Ovary (tissue), 7 donors: ENCODE measurements at regions not wholly inside any gene's neighbourhood (a gene's known extent, or its start where the extent isn't known, plus 50 kb on each side); places are given as distances from the start of the nearest gene placed in this dataset.

Source experiments
- DNase-seq, 5 donors: peaks; one replicate each; pipeline ENCODE4 v3.0.0-alpha.2; 2019 to 2020
- H3K27ac ChIP-seq, 2 donors: fragments of 200-600 bp; one replicate each; pipeline versions ENCODE4 v1.5.1 to v1.8.0; 2019 to 2022
- H3K27me3 ChIP-seq: fragments of 200-600 bp; one replicate; pipeline ENCODE4 v1.8.0; 2022
- H3K36me3 ChIP-seq: fragments of 200-600 bp; sonication (generic); one replicate; pipeline ENCODE4 v1.5.1; 2019
- H3K4me1 ChIP-seq: one replicate; pipeline ENCODE4 v1.8.1; 2013; ENCODE audit warnings: mild to moderate bottlenecking, moderate library complexity; ENCODE audit not compliant: insufficient read depth
- H3K4me3 ChIP-seq: fragments of 200-600 bp; sonication (generic); one replicate; pipeline ENCODE4 v1.5.1; 2017
- H3K9me3 ChIP-seq, 2 donors: fragments of 200-600 bp in 1 of 2; sonication (generic) in 1 of 2; one replicate each; pipeline versions ENCODE4 v1.5.1 to v1.8.1; 2013 to 2019; ENCODE audit warnings: mild to moderate bottlenecking in 1 of 2, moderate library complexity in 1 of 2
- EP300 ChIP-seq: sonication (generic); formaldehyde crosslinking; IDR thresholded peaks from one replicate; pipeline ENCODE4 v1.6.1; 2017; ENCODE audit warnings: antibody characterized with exemption
- POLR2A ChIP-seq: fragments of 450-650 bp; IDR thresholded peaks from one replicate; pipeline ENCODE4 v1.6.1; 2017; ENCODE audit warnings: antibody characterized with exemption, mild to moderate bottlenecking, moderate library complexity
- WGBS, 3 donors: extraction: QIAGEN DNeasy Blood & Tissue Kit in 1 of 3; methylation state at CpG; one replicate each; pipeline versions ENCODE4 v1.1.5 to v1.1.7; 2013 to 2017; 5-methylcytosine and 5-hydroxymethylcytosine counted together
- intact Hi-C, 4 donors: fragments of 100-400 bp; cut with DNase I; formaldehyde crosslinking; loops; one replicate each; pipeline versions ENCODE4 v1.11.0 to v1.15.1; 2022 to 2023
- TF ChIP-seq, protein P1 (sequence below), 3 donors: fragments of 450-650 bp in 2 of 3; fragments of 200-600 bp in 1 of 3; IDR thresholded peaks; one replicate each; pipeline versions ENCODE4 v1.5.1 to v1.8.0; 2016 to 2022; ENCODE audit warnings: antibody characterized with exemption in 3 of 3, mild to moderate bottlenecking in 1 of 3
- donor health status: DM: no; HTN: no; CAD: no; lungs with moderate emphysema.
- donor health status: DM: no; HTN: no; CAD: no.
- donor health status: Bipolar disorder and iron deficiency.
- donor health status: DM: no; HTN: no; CAD: no.
- donor health status: DM: yes; HTN: yes; CAD: no.

DNA sequence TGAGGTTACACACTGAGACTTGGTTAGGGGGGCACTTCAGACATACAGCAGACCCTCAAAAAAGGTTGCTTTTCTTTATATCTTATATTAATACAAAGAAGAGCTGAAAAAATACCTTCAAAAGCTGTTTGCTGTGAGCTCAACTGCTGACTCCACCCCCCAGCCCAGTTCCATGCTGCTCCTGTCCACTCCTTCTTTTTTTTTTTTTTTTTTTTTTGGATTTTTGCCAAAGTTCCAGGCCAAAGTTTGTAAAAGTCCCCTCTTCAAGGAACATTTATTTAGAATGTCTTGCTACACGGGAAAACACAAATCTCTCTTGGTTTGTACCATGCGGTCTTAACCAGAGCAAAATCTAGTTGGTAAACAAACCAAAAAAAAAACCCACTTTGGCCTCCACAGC is 85.3 kb upstream of the AKAP12 start:
- no peaks in the 10 kb centered on the region for H3K9me3 ChIP-seq
- H3K36me3 ChIP-seq: no peaks in the 10 kb centered on the region
- WGBS, 3 donors: 40 to 45% (median 43%) methylated on average over 2 of the region's 2 CpGs
- peak in 4 of 5 donors; percentile 51 to 66 (median 61) for DNase-seq
- no peak overlapping the region for H3K27ac ChIP-seq
- peaks cover 5% of the 10 kb centered on the region for H3K4me1 ChIP-seq
- TF ChIP-seq, protein P1, sequence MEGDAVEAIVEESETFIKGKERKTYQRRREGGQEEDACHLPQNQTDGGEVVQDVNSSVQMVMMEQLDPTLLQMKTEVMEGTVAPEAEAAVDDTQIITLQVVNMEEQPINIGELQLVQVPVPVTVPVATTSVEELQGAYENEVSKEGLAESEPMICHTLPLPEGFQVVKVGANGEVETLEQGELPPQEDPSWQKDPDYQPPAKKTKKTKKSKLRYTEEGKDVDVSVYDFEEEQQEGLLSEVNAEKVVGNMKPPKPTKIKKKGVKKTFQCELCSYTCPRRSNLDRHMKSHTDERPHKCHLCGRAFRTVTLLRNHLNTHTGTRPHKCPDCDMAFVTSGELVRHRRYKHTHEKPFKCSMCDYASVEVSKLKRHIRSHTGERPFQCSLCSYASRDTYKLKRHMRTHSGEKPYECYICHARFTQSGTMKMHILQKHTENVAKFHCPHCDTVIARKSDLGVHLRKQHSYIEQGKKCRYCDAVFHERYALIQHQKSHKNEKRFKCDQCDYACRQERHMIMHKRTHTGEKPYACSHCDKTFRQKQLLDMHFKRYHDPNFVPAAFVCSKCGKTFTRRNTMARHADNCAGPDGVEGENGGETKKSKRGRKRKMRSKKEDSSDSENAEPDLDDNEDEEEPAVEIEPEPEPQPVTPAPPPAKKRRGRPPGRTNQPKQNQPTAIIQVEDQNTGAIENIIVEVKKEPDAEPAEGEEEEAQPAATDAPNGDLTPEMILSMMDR (IDR thresholded peaks at IDR 0.05): no peak
- TF ChIP-seq POLR2A (no peak), EP300 (no peak)
- H3K4me3 ChIP-seq: no peak overlapping the region
- intact Hi-C loops: no loop called here
- no peaks in the 10 kb centered on the region for H3K27me3 ChIP-seq

DNA sequence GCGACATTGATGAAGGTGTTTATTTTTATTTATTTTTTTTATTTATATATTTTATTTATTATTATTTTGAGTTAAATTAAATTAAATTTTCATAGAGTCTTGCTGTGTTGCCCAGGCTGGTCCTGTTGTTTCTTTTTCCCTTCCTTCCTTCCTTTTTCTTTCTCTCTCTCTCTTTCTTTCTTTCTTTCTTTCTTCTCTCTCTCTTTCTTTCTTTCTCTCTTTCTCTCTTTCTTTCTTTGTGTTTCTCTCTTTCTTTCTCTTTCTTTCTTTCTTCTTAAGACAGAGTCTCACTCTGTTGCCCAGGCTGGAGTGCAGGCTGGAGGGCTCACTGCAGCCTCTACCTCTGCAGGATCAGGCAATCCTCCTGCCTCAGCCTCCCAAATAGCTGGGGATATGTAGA is 84.7 kb upstream of the AKAP12 start:
- no peak overlapping the region for H3K4me3 ChIP-seq
- no peak for TF ChIP-seq POLR2A
- TF ChIP-seq, protein P1 (IDR thresholded peaks at IDR 0.05): no peak
- no peak for TF ChIP-seq EP300
- 94 to 98% (median 95%) methylated on average over 1 of the region's 1 CpG for WGBS, 3 donors
- DNase-seq: no peak
- H3K36me3 ChIP-seq: no peaks in the 10 kb centered on the region
- H3K4me1 ChIP-seq: peaks cover 5% of the 10 kb centered on the region
- H3K27me3 ChIP-seq: no peaks in the 10 kb centered on the region
- intact Hi-C loops: no loop called here
- no peaks in the 10 kb centered on the region for H3K9me3 ChIP-seq
- H3K27ac ChIP-seq: no peak overlapping the region

DNA sequence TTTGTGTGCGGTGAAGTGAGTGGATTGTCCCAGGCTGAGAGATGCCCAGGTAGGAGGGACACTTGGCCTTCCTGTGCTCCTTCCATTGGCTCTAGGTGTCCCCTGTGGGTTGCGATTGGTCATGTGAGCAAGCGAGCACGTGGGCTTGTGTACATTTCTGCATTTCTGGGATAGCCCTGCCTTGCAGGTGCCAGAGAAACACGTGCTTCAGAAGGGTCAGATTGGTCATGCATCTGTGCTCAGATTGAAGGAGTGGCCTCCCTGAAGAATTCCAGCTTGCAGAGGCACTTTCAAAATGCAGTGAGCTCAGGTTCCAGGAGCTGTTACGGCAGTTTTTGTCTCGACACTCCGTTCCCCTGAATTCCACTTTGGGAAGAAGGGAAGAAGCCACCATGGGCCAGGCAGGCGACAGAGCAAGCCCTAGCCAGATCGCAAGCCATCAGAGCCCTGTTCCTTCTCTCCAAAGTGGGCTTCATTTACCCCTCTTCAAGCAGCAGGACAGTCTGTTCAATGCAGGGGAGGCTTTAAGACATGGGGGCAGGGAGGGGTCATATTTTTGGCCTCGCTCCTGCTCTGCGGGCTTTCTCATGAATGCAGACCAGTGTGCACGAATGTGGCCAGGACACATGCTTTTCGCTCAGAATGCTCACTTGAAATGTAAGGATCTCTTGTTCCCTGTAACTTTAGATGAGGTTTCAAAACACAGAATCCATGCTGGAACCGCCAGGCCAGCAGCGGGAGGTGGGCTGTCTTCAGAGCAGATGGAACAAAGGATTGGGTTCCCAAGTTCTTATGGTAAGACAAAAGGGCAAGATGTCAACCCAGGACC is 78.6 kb upstream of the AKAP12 start:
- DNase-seq: peak in 1 of 5 donors; percentile 39
- Histone ChIP-seq H3K27ac (no peak overlapping the region), H3K4me3 (no peak overlapping the region), H3K4me1 (peaks cover 4% of the 10 kb centered on the region), H3K36me3 (no peaks in the 10 kb centered on the region), H3K9me3 (no peaks in the 10 kb centered on the region), H3K27me3 (no peaks in the 10 kb centered on the region)
- intact Hi-C loops: no loop called here
- WGBS, 3 donors: 37 to 51% (median 42%) methylated on average over 16 of the region's 16 CpGs
- TF ChIP-seq POLR2A (no peak), EP300 (no peak)
- TF ChIP-seq, protein P1 (IDR thresholded peaks at IDR 0.05): no peak

DNA sequence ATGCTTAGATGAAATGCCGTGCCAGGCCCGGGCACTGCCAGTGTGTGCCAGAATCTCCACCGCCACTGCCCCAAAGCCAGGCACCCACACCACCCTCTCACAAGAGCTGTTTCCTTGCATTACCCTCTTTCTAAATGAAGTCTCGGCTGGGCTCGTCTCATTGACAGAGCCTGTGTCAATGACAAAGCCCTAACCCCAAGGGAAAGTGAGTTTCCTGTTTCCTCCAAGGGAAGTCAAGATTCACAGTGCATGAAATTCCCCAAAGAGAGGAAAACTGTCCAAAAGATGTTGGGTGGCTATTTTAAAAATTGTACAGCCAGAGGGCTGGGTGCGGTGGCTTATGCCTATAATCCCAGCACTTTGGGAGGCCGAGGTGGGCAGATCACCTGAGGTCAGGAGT is 75.4 kb upstream of the AKAP12 start:
- DNase-seq: no peak
- intact Hi-C loops: no loop called here
- Histone ChIP-seq H3K4me3 (no peak overlapping the region), H3K27me3 (no peaks in the 10 kb centered on the region), H3K36me3 (no peaks in the 10 kb centered on the region), H3K27ac (no peak overlapping the region), H3K4me1 (peaks cover 4% of the 10 kb centered on the region), H3K9me3 (no peaks in the 10 kb centered on the region)
- TF ChIP-seq, protein P1 (IDR thresholded peaks at IDR 0.05): no peak
- TF ChIP-seq EP300 (no peak), POLR2A (no peak)
- WGBS, 3 donors: 82 to 93% (median 82%) methylated on average over 7 of the region's 7 CpGs
